Lung (tissue), 11 donors: ENCODE measurements at regions not wholly inside any gene's neighbourhood (a gene's known extent, or its start where the extent isn't known, plus 50 kb on each side); places are given as distances from the start of the nearest gene placed in this dataset.

ENCODE experiments used
- ATAC-seq: fragments of 200-7000 bp; cut with Tn5 transposase; one replicate; pipeline ENCODE4 v1.9.1; 2020; ENCODE audit warnings: moderate number of reproducible peaks; ENCODE audit not compliant: insufficient read depth, low FRiP score
- DNase-seq, 3 donors: peaks; one replicate each; pipeline ENCODE4 v3.0.0-alpha.2; 2013 to 2017
- H3K27ac ChIP-seq, 2 donors: one replicate each; pipeline ENCODE4 v1.5.1; 2013; ENCODE audit warnings: mild to moderate bottlenecking in 2 of 2, moderate library complexity in 2 of 2, control low read depth in 1 of 2, inconsistent platforms in 1 of 2, low read depth in 1 of 2, low read length in 1 of 2
- H3K27me3 ChIP-seq, 3 donors: one replicate each; pipeline ENCODE4 v1.5.1; 2013; ENCODE audit warnings: low read length in 2 of 3; ENCODE audit not compliant: control insufficient read depth in 3 of 3, insufficient read depth in 3 of 3
- H3K36me3 ChIP-seq, 4 donors: one replicate each; pipeline ENCODE4 v1.5.1; 2013; ENCODE audit warnings: low read length in 4 of 4, mild to moderate bottlenecking in 1 of 4, moderate library complexity in 1 of 4; ENCODE audit not compliant: control insufficient read depth in 4 of 4, insufficient read depth in 4 of 4
- H3K4me1 ChIP-seq, 5 donors: one replicate each; pipeline ENCODE4 v1.5.1; 2013; ENCODE audit warnings: low read length in 5 of 5, mild to moderate bottlenecking in 2 of 5, moderate library complexity in 1 of 5; ENCODE audit not compliant: control insufficient read depth in 5 of 5, insufficient read depth in 5 of 5
- H3K4me3 ChIP-seq: one replicate; pipeline ENCODE4 v1.5.1; 2013; ENCODE audit warnings: mild to moderate bottlenecking, control low read depth, moderate library complexity
- H3K9ac ChIP-seq, 2 donors: one replicate each; pipeline ENCODE4 v1.5.1; 2013; ENCODE audit warnings: low read length in 2 of 2, control low read depth in 1 of 2; ENCODE audit not compliant: insufficient read depth in 1 of 2
- H3K9me3 ChIP-seq, 4 donors: one replicate each; pipeline ENCODE4 v1.5.1; 2013; ENCODE audit warnings: low read length in 3 of 4, mild to moderate bottlenecking in 1 of 4, moderate library complexity in 1 of 4; ENCODE audit not compliant: control insufficient read depth in 4 of 4, insufficient read depth in 3 of 4
- WGBS, 2 donors: extraction: QIAGEN DNeasy Blood & Tissue Kit; methylation state at CpG; one replicate each; pipeline ENCODE4 v1.1.7; 2013; 5-methylcytosine and 5-hydroxymethylcytosine counted together
- TF ChIP-seq, protein P1 (sequence below): IDR thresholded peaks from 2 replicates; pipeline ENCODE4 v1.5.1; 2012; ENCODE audit warnings: mild to moderate bottlenecking; ENCODE audit errors: control extremely low read depth, extremely low read depth
- donor health status: control.
- donor health status: control.
- donor health status: Bipolar disorder and iron deficiency.
- donor health status: healthy.
- donor health status: DM: yes; HTN: yes; CAD: no.

DNA sequence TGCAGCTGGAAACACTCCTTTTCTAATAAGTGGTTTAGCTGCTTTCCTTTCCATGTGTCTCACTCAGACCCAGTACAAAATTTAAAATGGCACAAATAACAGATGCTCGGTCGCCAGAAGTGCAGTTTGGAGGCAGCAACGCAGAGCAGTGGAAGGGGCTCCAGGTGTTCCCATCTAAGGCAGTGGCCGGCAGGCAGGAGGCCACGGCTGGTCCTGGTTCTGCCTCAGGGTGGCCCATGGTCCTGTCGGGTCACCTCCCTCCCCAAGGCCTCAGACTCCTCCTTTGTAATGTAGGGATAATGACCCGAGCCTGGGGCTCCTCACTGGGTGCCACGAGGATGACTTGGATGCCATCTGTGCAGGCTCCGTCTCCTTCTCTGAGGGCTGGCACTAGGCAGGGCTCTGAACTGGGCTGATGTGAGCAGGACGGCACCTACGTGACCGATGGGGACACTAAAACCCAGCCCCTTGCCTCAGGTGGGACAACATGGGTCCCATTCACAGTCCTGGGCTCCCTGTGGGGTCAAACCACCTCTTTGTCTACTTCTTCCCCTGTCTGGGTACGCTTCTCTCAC is 80.9 kb upstream of the SLC66A3 start:
- peaks cover 0 to 5% (median 0%) of the 10 kb centered on the region in 4 donors for H3K9me3 ChIP-seq
- ATAC-seq (no peak), DNase-seq (no peak)

DNA sequence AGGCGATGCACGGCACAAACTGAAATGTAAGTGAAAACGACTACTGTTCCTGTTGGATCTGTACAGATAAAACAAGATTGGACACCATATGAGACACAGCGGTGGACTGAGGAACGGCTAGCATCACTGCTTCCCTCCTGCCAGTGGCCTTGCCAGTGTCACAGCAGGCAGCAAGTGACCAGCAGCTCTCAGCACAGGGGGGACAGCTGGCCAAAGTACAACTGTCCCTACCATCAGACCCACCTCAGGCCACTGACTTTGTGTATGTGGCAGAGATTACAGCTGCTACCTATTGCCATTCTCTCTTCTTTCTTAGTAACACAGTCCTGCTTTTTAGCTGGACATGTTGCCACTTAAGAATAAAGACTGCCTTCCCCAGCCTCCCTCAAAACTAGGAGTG is 80.0 kb upstream of the SLC66A3 start:
- TF ChIP-seq, protein P1, sequence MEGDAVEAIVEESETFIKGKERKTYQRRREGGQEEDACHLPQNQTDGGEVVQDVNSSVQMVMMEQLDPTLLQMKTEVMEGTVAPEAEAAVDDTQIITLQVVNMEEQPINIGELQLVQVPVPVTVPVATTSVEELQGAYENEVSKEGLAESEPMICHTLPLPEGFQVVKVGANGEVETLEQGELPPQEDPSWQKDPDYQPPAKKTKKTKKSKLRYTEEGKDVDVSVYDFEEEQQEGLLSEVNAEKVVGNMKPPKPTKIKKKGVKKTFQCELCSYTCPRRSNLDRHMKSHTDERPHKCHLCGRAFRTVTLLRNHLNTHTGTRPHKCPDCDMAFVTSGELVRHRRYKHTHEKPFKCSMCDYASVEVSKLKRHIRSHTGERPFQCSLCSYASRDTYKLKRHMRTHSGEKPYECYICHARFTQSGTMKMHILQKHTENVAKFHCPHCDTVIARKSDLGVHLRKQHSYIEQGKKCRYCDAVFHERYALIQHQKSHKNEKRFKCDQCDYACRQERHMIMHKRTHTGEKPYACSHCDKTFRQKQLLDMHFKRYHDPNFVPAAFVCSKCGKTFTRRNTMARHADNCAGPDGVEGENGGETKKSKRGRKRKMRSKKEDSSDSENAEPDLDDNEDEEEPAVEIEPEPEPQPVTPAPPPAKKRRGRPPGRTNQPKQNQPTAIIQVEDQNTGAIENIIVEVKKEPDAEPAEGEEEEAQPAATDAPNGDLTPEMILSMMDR = no peak
- no peaks in the 10 kb centered on the region for H3K27me3 ChIP-seq
- peaks cover 0 to 20% (median 6%) of the 10 kb centered on the region in 5 donors for H3K4me1 ChIP-seq
- no peak overlapping the region for H3K4me3 ChIP-seq
- no peak for DNase-seq
- no peak for ATAC-seq
- peaks cover 0 to 5% (median 0%) of the 10 kb centered on the region in 4 donors for H3K9me3 ChIP-seq
- H3K27ac ChIP-seq = no peak overlapping the region
- WGBS, 2 donors = 94 to 95% methylated on average over 5 of the region's 5 CpGs
- H3K9ac ChIP-seq = no peak overlapping the region
- H3K36me3 ChIP-seq = no peaks in the 10 kb centered on the region

More for the DNA sequence above, 80.9 kb upstream of the SLC66A3 start:
- H3K27me3 ChIP-seq = no peaks in the 10 kb centered on the region
- H3K9ac ChIP-seq = no peak overlapping the region
- H3K4me3 ChIP-seq = no peak overlapping the region
- WGBS, 2 donors = 91 to 96% methylated on average over 13 of the region's 13 CpGs
- H3K27ac ChIP-seq = no peak overlapping the region
- TF ChIP-seq, protein P1 = no peak
- no peaks in the 10 kb centered on the region for H3K36me3 ChIP-seq
- H3K4me1 ChIP-seq = peaks cover 0 to 20% (median 6%) of the 10 kb centered on the region in 5 donors

DNA sequence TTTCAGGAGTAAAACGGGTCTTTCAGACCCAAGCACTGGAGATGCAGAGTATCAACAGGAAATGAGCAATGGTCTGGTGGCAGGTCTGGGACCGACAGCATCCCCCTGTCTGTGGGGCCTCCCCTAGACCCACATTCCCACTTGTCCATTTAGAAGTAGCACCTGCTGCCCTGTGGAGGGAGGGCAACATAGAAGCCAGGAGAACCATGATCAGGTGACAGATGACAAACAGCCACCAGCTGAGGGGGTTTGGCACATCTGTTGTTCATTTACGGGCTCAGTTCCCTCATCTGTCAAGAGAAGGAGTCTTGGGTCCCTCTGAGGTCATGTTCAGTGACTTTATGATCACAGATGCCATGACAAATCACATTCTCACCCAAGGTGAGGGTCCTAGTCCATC is 77.9 kb upstream of the SLC66A3 start:
- WGBS, 2 donors = 46 to 59% methylated on average over 3 of the region's 3 CpGs
- Histone ChIP-seq H3K4me3 (no peak overlapping the region), H3K9me3 (peaks cover 0 to 5% (median 0%) of the 10 kb centered on the region in 4 donors), H3K36me3 (no peaks in the 10 kb centered on the region), H3K27ac (no peak overlapping the region), H3K9ac (no peak overlapping the region), H3K4me1 (peaks cover 0 to 15% (median 4%) of the 10 kb centered on the region in 5 donors), H3K27me3 (no peaks in the 10 kb centered on the region)
- no peak for ATAC-seq
- DNase-seq = no peak
- TF ChIP-seq, protein P1 = no peak
